DMS53 treated with DMSO at 0.1 percent for 48 hours (cell line): ENCODE measurements at regions not wholly inside any gene's neighbourhood (a gene's known extent, or its start where the extent isn't known, plus 50 kb on each side); places are given as distances from the start of the nearest gene placed in this dataset.
"Not testable (repeated sequence)": the region's sequence is repeated elsewhere in the genome, so short reads cannot be mapped to it uniquely, and the experiment has no call there.

Source experiments
- DNase-seq: peaks from one replicate; lab custom pipeline; 2025; ENCODE audit not compliant: unreplicated experiment; lab: John Stamatoyannopoulos, UW

DNA sequence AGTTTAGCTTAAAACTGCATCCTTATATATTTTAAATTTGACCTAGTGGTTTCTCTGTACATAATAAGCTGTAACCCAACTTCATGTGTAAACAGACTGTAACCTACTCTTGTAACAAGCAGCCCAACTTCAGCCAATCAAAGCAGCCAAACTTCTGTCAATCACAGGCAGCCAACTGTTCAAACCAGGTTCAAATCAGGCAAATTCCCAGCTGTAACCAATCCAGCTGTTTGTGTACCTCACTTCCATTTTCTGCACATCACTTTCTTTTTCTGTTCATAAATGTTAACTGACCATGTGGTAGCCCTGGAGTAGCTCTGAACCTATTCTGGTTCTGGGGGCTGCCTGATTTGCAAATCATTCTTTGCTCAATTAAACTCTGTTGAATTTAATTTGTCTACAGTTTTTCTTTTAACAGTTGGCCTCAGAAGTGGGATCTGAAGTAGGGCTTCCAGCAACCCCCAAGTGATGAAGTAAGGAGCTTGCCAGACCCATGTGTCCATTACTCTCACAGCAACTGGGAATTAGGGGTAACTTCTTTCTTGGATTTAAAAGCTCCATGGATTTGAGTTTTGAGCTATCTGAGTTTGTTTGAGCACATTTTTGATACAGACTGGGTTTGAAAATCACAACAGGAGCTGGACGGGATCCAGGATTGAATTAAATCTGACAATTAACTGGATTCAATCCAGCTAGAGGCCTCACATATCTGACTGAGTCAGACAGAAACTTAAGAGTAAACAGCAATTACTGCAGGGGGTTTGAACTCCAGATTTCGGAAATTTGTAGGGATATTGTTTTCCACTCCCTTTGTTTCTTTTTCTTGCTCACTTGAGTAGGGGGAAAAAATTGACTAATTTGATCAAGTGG lies 1569.7 kb upstream of the SLC39A10 start:
- DNase-seq = no peak

DNA sequence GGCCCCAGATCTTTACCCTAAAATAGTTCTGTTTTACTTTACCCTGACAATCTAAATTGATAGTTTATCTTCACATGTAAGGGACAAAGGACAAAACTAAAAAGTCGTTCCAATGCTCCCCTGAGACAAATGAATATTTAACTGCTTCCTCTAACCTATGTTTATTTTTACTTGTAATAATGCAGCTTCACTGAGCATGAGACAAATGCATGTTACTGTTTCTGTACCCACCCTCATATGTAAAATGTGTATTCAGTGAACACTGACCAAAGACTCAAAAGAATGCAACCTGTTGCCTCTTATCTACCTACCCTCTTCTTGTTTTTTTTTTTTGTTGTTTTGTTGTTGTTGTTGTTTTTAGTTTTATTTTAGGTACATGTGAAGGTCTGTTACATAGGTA lies 1570.9 kb upstream of the SLC39A10 start:
- no peak for DNase-seq

DNA sequence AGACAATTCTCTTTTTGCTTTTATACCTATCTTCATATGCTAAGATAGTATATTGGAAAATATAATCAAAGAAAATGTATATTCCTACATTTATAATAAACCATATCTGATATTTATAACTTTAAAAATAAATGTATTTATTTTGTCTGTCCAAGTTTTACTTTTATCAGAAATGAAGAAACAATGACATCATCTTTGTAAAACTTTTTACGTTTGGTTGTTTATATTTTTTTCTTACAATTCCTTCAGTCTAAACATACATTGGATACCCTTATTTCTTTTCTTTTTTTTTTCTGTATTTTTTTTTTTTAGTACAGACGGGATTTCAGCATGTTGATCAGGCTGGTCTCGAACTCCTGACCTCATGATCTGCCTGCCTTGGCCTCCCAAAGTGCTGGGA lies 1577.0 kb upstream of the SLC39A10 start:
- DNase-seq = no peak

DNA sequence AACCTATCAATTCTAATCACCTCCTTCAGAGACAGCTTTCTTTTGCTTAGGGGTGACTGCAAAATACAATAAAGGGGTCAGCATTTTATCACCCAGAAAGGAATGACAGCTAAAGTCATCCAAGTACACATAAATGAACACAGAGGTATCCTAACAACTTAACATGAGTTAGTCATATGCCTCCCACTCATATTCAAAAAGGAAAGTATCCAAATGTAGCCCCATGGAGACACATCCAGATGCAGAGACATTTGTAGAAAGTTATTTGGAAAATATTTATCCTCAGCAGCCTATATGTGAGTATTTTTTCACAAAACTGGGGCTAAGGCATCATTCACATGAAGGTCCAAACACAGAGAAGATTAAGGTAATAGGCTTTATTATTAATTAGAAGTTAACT lies 1579.7 kb upstream of the SLC39A10 start:
- no peak for DNase-seq

DNA sequence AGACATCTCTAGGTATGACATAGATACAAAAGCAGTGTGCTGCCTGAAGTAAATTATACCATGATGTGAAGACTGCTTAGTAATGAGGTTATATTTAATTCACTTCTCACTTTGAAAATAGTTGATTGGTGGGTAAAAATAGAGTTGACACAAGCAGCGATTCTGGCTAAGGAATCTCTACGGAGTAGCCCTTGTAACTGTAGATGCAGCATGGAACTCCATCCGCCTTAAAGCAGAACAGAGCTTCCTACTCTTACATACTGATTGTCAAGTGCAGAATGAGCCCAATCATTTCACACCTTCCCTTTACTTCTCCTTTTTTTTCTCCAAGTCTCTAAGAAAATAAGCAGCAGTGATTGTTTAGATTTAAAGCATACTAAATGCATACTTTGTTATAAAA lies 1594.6 kb upstream of the SLC39A10 start:
- no peak for DNase-seq

DNA sequence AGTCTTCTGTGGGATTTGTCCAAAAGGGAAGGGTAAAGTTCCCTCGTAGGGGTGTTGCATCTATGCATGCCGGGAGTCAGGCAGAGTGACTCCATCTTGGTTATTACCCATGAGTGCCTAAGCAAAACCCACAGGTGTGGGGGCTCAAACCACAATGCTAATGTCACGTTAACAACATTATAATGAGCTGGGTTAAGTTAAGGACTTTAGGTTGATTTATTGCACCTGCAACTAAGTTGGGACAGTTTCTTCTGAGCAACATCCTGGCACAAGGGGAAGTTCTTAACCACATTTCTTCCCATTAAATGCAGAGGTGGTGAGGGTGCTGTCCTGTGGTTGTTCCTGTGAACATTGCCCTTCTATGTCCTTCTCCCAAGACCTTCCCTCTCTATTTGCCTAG lies 1596.8 kb upstream of the SLC39A10 start:
- no peak for DNase-seq

DNA sequence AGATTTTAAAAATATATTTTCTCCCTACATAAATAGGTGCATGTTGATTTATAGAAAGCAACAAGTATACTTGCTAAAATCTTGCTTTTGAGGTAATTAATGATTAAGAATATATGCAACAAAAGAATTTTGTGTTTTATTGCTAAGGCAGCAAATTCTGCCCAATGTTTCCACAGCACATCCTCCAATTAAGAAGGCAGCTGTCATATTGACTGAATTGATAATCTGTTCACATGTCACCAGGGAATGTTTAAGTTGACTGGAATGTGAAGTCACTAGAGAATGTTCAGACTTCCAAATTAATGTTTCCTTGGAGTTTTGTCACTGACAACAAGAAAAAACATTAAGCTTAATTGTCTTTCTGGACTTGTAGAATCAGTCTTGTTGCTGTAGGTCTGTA lies 1602.7 kb upstream of the SLC39A10 start:
- DNase-seq = no peak

DNA sequence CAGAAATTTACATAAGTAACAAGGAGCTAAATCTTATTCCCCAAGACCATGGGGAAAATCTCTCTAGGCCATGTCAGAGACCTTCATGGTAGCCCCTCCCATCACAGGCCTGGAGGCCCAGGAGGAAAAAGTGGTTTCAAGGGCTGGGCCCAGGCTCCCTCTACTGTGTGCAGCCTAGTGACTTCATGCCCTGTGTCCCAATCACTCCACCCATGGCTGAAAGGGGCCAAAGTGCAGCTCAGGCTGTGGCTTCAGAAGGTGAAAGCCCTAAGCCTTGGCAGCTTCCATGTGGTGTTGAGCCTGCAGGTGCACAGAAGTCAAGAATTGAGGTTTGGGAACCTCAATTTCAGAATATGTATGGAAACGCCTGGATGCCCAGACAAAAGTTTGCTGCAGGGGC lies 1612.7 kb upstream of the SLC39A10 start:
- no peak for DNase-seq

DNA sequence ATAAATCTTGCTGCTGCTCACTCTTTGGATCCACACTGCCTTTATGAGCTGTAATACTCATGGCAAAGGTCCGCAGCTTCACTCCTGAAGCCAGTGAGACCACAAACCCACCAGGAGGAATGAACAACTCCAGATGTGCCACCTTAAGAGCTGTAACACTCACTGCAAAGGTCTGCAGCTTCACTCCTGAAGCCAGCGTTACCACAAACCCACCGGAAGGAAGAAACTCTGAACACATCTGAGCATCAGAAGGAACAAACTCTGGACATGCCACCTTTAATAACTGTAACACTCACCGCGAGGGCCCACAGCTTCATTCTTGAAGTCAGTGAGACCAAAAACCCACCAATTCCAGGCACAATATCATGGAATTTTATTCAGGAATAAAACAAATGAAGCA lies 1635.9 kb upstream of the SLC39A10 start:
- DNase-seq = not testable (repeated sequence)

DNA sequence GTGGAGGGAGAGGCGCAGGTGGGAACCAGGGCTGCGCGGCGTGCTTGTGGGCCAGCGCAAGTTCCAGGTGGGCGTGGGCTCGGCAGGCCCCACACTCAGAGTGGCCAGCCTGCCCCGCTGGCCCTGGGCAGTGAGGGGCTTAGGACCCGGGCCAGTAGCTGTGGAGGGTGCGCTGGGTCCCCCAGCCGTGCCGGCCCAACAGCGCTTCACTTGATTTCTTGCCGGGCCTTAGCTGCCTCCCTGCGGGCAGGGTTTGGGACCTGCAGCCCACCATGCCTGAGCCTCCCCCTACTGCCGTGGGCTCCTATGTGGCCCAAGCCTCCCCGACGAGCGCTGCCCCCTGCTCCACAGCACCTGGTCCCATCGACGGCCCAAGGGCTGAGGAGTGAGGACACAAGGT lies 1636.9 kb upstream of the SLC39A10 start:
- DNase-seq = no peak

DNA sequence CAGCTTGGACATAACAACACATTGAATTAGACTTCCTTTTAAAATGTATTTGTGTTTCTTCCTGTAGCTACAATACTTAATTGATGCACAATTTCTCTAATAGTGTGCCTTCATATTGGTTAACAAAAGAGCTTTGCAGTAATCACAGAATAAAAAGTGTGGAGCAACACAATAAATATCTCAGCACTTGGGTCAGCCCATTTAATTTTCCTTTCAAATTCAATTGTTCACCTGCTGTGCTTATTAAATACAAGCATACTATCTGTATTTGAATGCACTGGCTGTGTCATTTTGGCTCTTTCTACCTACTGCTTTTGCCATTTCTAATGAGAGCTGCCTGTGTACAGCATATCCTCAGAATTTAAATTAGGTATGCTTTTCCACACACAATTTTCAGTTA lies 1641.3 kb upstream of the SLC39A10 start:
- DNase-seq = no peak

DNA sequence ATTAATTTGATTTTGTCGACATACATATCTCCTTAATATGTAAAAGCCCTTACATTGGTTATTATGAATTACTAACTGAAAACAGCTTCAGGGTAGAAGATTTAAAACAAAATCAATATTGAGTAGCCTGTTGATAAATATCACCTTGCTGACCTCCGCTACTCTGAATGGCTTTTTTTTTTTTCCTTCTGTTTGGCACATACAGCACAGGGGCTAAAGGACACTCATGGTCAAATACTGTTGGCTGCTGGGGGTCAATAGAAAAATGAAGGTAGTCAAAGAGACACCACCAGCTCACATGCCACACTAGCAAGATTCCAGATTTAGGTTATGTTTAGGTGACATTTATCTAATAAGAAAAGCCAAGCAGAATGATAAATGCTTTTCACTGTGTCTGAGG lies 1642.4 kb upstream of the SLC39A10 start:
- DNase-seq = no peak

DNA sequence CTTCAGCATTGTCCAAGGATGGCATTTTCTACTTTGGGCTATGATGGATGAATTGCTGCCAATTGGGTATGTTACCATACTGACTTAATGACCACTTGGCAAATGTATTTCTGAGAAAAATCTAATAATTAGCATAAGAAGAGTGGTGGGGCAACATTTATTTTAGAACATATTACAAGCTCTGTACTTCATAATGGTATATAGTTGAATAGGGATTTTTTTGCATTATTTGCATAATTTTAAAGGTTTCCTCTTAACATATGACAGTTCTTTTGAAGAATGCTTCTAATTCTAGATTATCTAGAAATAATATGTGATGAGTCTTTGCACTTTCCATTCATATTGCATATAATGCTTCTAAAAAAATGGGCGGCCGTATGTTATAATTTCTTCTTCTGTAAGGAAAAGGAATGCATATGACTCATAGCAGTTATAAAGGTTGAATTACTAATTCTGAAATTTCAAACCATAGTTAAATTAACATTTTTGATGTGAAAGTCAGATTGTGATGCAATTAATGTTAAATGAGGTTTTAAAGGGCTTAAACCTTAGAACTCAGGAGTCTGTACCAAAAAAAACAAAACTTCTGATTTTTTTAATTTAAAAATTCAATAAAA lies 1652.3 kb upstream of the SLC39A10 start:
- no peak for DNase-seq

DNA sequence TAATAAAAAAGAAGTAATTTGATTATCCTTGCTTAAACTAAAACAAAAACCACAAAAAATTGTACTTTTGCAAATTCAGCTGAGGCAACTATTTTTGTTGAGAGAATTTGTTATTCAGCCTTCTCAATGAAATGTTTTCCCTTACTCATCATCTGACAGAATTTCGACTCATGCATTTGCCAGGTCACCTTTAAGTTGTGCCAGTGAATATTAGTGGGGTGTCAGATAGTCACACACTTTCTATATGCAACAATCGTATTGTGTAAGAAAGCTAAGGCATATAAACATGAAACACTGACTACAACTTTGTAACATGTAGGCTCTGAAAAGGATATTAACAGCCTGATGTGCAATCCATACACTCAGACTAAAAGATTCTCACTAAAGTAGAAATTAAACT lies 1653.1 kb upstream of the SLC39A10 start:
- DNase-seq = no peak

DNA sequence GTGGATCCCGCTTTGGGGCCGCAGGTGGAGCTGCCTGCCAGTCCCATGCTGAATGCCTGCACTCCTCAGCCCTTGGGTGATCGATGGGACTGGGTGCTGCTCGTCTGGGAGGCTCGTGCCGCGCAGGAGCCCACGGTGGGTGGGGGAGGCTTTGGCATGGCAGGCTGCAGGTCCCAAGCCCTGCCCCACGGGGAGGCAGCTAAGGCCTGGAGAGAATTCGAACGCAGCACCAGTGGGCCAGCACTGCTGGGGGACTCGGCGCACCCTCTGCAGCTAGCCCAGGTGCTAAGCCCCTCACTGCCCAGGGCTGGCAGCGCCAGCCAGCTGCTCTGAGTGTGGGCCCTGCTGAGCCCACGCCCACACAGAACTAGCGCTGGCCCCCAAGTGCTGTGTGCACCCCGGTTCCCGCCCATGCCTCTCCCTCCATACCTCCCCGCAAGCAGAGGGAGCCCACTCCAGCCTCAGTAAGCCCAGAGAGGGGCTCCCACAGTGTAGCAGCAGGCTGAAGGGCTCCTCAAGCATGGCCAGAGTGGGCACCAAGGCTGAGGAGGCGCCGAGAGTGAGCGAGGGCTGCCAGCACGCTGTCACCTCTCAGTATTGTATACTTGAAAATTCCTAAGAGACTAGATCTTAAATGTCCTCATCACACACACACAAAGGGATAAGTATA lies 1654.2 kb upstream of the SLC39A10 start:
- DNase-seq = no peak

DNA sequence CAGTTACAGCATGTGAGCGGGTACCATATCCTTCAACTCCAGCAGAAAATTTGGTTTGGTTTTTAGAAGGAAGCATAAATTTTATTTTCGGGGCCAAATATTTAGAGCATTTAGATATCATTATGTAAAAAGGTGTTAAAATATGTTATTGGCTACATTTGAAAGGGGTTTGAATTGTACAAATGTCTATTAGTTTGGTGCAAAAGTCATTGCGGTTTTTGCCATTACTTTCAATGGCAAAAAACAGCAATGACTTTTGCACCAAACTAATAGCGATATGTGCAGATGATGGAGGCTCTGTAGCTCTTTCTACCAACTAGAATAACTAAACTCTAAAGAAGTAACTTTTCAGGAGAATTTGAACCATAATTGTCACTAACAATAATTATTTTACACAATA lies 1666.2 kb upstream of the SLC39A10 start:
- DNase-seq = no peak

DNA sequence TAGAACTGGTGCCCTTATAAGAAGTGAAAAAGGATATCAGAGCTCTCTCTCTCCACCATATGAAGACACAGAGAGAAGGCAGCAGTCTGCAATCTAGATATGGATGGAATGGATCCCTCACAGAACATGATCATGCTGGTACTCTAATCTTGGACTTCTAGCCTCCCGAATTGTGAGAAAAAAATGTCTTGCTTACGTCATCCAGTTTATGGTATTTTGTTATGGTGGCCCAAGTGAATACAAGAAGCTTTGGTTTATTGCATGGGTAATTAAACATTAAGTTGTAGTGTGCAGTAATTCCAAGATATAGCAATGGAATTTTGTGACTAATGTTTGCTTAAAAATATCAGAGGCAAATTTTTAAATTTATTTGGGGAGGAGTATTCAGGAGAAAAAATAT lies 1667.4 kb upstream of the SLC39A10 start:
- no peak for DNase-seq

DNA sequence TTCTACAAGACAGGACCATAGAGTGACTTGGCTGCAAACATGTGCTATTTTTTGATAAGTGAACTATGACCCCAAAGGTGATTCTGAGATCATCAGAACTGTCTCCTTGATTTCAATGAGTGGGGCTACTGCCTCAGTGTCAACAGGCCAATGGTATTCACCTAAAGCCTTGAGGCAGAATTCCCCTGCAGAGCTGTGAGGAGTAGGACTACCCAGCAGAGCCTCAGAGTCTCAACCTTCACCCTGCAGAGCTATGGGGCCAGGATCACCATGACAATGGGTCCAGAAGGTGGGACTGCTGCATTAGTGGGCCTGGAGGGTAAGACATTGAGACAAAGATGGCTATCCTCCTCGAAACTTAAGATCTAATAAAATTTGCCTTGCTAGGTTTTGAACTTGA lies 1668.2 kb upstream of the SLC39A10 start:
- DNase-seq = no peak

DNA sequence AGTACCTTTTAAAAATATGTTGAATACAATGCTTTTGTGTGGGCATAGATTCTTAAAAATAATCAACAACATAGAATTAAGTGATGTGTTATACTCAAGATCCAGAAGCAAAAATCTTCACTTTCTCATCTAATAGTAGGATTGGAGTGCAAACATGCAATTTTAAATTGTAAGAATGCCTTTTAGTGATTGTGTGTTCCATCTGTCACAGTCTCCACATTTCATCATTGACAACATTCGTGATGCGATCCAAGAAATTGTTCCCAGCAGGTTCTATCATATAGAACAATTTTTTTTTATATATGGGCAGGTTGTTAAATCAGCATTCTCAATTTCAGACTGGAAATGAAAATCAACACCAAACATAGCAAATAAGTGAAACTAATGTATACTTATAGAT lies 1671.8 kb upstream of the SLC39A10 start:
- DNase-seq = no peak

DNA sequence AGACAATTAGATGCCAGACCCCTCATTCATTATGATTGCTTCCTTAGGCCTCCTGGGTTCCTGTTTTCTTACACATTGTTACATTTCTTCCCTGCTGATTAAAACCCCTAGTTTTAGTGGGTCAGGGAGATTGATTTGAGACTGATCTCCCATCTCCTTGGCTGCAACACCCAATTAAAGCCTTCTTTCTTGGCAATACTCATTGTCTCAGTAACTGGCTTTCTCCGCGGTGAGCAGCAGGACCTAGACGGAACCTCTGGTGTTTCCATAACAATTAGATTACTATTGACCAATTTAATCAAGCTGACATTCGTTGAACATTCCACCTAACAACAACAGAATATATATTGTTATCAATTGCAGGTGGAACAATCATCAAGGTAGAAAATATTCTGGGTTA lies 1676.4 kb upstream of the SLC39A10 start:
- no peak for DNase-seq

DNA sequence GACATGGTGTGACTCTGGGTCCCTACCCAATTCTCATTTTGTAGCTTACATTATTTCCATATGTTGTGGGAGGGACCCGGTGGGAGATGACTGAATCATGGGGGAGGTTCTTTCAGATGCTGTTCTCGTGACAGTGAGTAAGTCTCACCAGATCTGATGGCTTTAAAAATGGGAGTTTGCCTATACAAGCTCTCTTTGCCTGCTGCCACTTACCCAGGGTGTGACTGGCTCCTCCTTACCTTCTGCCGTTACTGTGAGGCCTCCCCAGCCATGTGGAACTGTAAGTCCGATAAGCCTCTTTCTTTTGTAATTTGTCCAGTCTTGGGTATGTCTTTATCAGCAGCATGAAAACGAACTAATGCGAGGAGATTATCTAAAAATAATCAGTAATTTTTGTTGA lies 1683.2 kb upstream of the SLC39A10 start:
- DNase-seq = no peak

DNA sequence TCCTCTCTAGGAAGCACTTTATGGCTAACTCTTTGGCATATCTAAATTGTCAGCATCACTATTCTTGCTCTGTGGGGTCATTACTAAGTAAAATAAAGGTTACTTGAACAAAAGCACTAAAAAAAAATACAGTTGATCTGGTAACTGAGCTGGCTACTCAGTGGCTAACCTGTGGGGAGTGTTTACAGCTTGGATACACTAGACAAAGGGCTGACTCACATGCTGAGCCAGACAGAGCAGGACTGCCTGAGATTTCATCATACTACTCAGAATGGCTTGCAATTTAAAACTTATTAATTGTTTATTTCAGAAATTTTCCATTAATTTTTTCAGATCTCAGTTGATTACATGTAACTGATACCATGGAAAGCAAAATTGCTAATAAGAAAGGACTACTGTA lies 1690.4 kb upstream of the SLC39A10 start:
- DNase-seq = peak; percentile 81
